GM21360 (cell line): ENCODE measurements at regions not wholly inside any gene's neighbourhood (a gene's known extent, or its start where the extent isn't known, plus 50 kb on each side); places are given as distances from the start of the nearest gene placed in this dataset.
"Not testable (repeated sequence)": the region's sequence is repeated elsewhere in the genome, so short reads cannot be mapped to it uniquely, and the experiment has no call there.

Experiments
- ATAC-seq: cut with Tn5 transposase; IDR thresholded peaks from one replicate; pipeline ENCODE4 v1.9.1; 2021; ENCODE audit warnings: mild to moderate bottlenecking, moderate library complexity; ENCODE audit not compliant: unreplicated experiment

- no peak for ATAC-seq
Measured at GRCh38 chr18:34942276-34942675, 98.9 kb upstream of the MAPRE2 start.

DNA sequence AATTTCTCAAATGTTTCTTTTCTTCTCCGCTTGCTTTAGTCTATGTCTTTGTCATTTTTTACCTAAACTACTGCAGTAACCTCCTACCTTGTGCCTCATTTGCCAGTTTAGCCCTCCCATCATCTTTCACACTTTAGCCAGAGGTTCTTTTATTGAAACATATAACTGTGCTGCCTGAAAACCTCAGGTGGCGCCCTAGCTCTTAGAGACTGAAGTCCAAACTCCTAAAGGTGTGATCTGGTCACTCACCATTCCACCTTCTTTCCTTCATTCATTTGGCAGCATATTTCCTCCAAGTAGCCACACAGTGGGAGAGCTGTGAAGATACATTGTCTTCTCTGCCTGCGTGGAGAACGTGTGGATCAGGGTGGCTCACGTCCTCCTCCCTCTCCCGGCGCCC, 98.2 kb upstream of the MAPRE2 start:
- ATAC-seq = no peak

GRCh38 chr18:34943587-34943986, 97.6 kb upstream of the MAPRE2 start:
- no peak for ATAC-seq

DNA sequence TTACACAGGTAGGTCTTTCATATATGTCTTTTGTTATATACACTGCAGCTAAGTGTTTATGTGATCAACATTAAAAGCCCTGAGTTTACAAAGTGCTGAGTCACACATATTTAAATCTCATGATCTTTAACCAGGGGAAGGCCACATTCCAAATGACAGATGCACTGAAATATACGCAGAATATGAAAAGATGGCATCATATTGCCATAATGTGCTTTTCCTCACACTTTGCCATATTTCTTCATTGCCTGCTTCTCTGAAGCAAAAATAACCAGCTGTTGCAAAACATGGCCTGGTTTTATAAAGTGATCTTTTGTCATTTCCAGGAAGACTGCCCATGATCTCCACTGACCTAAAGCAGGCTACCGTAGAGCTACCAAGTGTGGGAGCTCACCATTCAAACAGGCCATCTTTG, 93.5 kb upstream of the MAPRE2 start:
- ATAC-seq = no peak

DNA sequence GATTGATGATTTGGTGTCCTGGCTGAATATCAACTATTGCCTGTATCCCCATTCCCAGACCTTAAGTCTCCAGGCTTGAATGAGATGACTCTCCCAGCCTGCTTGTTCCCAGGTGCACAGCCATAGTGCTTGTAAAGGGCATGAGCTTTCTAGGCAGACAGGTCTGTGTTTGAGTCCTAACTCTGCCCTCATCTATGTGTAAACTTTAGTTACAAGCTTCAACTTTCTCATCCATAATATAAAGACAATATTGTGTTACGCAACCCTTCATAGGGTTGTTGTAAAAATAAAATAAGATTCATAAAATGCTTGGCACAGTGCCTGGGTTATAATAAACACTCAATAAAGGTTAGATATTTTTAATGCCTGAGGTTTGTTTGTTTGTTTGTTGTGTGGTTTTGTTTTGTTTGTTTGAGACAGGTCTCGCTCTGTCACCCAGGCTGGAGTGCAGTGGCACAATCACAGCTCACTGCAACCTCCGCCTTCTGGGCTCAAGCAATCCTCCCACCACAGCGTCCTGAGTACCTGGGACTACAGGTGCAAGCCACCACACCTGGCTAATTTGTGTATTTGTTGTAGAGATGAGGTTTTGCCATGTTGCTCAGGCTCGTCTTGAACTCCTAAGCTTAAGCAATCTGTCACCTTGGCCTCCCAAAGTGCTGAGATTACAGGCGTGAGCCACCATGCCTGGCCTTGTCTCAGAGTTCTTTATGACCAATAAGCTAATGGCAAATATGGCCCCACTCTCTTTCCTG, 89.4 kb upstream of the MAPRE2 start:
- ATAC-seq = no peak

DNA sequence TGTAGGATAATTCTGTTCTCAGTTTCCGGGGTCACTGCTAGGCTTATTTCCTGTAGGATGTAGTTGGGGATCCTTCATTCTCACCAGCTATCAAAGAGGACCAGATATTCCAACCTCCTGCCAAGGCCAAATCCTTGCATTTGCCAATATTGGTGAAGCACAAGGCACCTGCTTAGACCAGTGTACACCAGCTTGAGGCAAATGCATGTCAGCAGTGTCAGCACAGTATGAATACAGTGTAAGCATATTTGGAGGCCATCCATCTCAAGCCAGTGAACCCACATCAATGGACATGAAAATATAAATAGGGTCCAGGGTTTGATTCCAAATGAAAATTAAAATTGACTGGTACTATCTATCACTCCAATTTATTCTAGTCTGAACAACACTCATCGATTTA, 88.0 kb upstream of the MAPRE2 start:
- ATAC-seq = no peak

DNA sequence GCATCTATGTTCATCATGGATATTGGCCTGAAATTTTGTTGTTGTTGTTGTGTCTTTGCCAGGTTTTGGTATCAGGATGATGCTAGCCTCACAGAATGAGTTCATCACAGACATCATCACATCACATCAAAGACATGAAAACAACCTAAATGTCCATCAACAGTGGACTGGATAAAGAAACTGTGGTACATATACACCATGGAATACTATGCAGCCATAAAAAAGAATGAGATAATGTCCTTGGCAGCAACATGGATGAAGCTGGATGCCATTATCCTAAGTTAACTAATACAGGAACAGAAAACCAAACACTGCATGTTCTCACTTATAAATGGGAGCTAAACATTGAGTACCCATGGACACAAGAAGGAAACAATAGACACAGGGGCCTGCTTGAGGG, 85.7 kb upstream of the MAPRE2 start:
- not testable (repeated sequence) for ATAC-seq

DNA sequence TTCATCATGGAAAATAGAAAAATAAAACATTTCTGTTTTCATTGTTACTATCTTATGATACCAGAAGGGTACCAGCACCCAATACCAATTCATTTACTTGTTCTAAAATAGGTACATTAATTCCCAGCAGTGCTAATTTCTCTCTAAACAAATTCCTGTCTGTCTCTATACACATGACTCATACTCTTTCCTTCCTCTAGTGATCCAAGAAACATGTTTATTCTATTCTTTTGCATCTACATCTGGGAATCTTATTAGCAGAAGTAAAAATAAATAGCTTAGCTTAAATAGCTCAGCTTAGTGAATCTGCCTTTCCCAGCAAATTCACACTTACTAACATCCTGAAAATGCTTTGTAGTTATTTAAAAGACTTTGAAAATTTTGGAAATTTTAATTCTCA, 84.5 kb upstream of the MAPRE2 start:
- ATAC-seq = no peak

- ATAC-seq = no peak
Measured at GRCh38 chr18:34957119-34957863, 83.9 kb upstream of the MAPRE2 start.

DNA sequence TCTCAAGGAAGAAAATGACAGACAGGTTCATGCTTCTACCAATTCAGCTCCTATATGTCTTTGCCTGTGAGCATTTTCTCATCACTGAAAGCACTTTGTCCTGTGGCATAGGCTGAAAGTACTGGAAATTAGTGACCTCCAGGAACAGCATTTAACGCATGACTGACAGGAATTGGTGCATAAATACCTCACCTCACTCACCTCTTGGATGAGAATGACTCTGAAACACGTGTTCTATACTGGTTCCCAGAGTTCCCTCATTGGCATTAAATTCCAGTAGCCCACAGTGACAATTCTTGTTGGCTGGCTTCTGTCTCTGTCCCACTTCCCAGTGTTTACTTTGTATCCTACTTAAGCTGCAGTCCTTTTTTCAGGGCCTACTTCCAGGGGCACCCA, 83.4 kb upstream of the MAPRE2 start:
- no peak for ATAC-seq

- no peak for ATAC-seq
Measured at GRCh38 chr18:34959211-34959829, 81.9 kb upstream of the MAPRE2 start.

GRCh38 chr18:34959989-34960388, 81.2 kb upstream of the MAPRE2 start:
- ATAC-seq = no peak

GRCh38 chr18:34965108-34965507, 76.1 kb upstream of the MAPRE2 start:
- no peak for ATAC-seq

DNA sequence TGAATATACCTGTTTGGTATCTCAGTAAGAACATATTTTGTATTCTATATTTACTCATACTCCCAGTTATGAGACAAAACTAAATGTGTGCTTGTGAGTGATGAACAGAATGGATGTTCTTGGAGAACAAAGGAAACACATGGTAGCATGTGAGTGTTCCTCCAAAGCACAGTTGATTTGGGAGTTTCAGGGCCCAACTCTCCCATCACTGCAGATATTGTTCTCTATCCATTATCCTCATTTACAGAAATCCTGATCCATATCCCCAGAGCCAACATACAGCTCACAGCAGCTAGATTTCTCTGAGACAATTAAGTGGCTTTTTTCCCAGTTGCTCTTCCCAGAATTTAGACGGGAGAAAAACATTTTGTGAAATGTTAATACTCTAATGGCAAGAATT, 75.6 kb upstream of the MAPRE2 start:
- no peak for ATAC-seq

- ATAC-seq = no peak
Measured at GRCh38 chr18:34970106-34970505, 71.1 kb upstream of the MAPRE2 start.

GRCh38 chr18:34971313-34971712, 69.9 kb upstream of the MAPRE2 start:
- ATAC-seq = no peak

- no peak for ATAC-seq
Measured at GRCh38 chr18:34972765-34973414, 68.3 kb upstream of the MAPRE2 start.

DNA sequence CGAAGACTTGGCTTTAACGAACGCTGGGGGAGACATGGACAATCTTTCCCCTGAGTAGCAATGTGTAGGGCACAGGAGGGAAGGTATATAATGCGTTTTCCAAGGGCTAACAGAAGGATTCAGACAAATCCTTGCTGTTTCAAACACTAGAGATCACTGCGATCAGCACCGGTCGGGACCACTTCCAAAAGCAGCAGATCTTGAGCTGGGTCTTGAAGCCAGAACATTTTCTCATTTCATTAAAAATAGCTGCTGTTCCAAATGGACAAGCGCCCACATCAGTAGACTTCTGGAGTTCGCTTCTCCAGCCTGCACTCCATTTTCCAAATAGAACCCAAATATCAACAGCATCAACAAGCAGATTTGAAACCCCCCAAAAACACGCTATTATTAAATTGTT, 65.1 kb upstream of the MAPRE2 start:
- ATAC-seq = no peak

DNA sequence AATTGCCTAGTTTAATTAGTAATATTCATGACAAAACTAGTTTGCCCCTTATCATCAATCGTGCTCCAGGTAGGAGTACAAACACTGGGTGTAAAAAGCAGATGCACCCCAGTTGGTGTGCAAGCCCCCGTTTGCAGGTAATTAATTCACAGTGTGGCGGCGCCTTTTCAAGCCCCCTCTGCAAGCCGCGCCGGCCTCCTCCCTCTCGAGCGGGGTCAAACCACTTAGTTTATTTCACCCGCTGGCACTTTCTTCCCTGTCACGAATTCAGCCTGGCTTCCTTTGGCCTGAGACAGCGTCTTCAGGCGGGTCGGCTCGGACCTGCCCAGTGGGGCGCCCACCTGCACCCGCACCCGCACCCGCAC, 64.7 kb upstream of the MAPRE2 start:
- no peak for ATAC-seq

DNA sequence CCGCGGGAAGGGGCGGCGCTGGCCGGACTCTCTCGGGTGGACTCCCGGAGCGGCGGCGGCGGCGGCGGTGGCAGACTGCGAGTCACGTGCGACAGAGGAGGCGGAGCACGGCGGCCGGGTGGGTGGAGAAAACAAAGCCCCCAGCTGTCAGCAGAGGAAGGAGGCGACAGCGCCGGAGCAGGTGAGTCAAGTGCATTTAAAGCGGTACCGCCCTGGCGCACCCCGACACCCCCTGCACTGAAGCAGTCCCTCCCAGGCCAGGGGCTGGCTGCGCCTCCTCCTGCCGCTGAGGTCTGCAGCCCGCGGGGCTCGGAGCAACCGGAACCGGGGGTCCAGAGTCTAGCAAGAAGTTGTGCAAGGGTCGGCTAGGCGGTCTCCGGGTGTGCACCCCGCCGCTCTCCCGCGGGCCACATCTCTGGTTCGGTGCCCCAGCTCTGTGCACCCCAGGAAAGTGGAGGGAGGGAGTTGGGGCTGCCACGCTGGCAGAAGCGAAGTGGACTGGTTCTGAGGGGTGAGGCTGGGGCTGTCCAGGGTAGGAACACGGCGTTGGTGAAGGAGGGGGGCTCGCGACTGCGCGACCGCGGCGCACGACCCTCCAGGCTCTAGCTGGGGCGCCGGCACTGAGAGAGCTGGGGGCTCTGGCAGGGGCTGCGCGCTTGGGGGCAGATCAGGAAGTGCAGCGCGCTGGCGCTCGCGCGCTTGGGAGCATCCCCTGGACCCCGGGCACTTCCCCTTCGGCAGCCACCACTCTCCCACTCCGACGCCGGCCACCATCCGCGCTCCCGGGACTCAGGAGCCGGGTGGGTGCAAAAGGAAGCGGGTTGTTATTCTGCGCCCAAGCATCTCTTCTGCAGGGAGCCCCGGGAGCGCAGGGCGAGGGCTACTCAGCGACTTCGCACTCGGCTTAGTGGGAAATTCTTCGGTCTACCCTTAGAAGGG, 64.0 kb upstream of the MAPRE2 start:
- peak; percentile 64 for ATAC-seq
